Gastroesophageal sphincter (tissue), 3 donors: ENCODE measurements at regions not wholly inside any gene's neighbourhood (a gene's known extent, or its start where the extent isn't known, plus 50 kb on each side); places are given as distances from the start of the nearest gene placed in this dataset.

Source experiments
- CTCF ChIP-seq, 4 experiments: fragments of 200-600 bp in 2 of 4; fragments of 450-650 bp in 2 of 4; sonication (generic) in 1 of 4; IDR thresholded peaks; one replicate each; pipeline ENCODE4 v1.5.1; 2017 to 2019; ENCODE audit warnings: antibody characterized with exemption in 4 of 4, mild to moderate bottlenecking in 2 of 4, moderate library complexity in 2 of 4
- EP300 ChIP-seq: sonication (generic); formaldehyde crosslinking; IDR thresholded peaks from one replicate; pipeline ENCODE4 v1.6.1; 2017; ENCODE audit warnings: antibody characterized with exemption, mild to moderate bottlenecking
- POLR2A ChIP-seq, 2 donors: fragments of 450-650 bp; IDR thresholded peaks; one replicate each; pipeline ENCODE4 v1.6.1; 2017; ENCODE audit warnings: antibody characterized with exemption in 2 of 2, mild to moderate bottlenecking in 2 of 2, moderate library complexity in 1 of 2
- POLR2AphosphoS5 ChIP-seq: sonication (generic); formaldehyde crosslinking; IDR thresholded peaks from one replicate; pipeline ENCODE4 v1.6.1; 2017; ENCODE audit warnings: antibody characterized with exemption

GRCh38 chr20:47863981-47864380 lies 78.7 kb upstream of the SULF2 start:
- TF ChIP-seq POLR2A (IDR thresholded peaks at IDR 0.05), result no peak
- TF ChIP-seq CTCF (IDR thresholded peaks at IDR 0.05), result no peak
- no peak for TF ChIP-seq EP300
- no peak for TF ChIP-seq POLR2AphosphoS5
